ENCODE measurements at regions not wholly inside any gene's neighbourhood (a gene's known extent, or its start where the extent isn't known, plus 50 kb on each side); places are given as distances from the start of the nearest gene placed in this dataset.
A peak's percentile ranks its signal among the peaks of the same experiment; 100 is the strongest.

DNA sequence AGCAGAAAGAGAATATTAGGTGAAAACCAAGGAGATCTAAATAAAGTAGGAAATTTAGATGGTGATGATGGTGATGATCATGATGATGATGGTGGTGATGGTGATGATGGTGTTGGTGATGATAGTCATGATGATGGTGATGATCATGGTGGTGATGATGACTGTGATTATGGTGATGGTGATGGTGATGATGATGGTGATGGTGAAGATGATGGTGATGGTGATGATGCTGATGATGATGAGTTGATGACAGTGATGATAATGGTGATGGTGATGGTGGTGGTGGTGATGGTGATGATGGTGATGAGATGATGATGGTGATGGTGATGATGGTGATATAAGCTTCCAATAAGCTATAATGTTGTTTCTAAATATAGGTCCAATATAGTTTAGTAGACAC, 548.2 kb upstream of the AMELY start:
- TF ChIP-seq, protein P1, sequence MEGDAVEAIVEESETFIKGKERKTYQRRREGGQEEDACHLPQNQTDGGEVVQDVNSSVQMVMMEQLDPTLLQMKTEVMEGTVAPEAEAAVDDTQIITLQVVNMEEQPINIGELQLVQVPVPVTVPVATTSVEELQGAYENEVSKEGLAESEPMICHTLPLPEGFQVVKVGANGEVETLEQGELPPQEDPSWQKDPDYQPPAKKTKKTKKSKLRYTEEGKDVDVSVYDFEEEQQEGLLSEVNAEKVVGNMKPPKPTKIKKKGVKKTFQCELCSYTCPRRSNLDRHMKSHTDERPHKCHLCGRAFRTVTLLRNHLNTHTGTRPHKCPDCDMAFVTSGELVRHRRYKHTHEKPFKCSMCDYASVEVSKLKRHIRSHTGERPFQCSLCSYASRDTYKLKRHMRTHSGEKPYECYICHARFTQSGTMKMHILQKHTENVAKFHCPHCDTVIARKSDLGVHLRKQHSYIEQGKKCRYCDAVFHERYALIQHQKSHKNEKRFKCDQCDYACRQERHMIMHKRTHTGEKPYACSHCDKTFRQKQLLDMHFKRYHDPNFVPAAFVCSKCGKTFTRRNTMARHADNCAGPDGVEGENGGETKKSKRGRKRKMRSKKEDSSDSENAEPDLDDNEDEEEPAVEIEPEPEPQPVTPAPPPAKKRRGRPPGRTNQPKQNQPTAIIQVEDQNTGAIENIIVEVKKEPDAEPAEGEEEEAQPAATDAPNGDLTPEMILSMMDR (IDR thresholded peaks at IDR 0.05; ENCODE audit: low read depth, low read length): no peak
- POLR2A ChIA-PET: no interaction called here
- CTCF ChIA-PET: no interaction called here
- Histone ChIP-seq H3K27me3 (ENCODE audit: control insufficient read depth, insufficient read depth, low read length) (no peaks in the 10 kb centered on the region), H3K4me3 (ENCODE audit: low read depth, low read length) (no peak overlapping the region), H3K9me3 (ENCODE audit: control insufficient read depth, insufficient read depth, low read length) (no peaks in the 10 kb centered on the region), H3K27ac (ENCODE audit: low read depth, low read length) (no peak overlapping the region)
- no peak for DNase-seq (ENCODE audit: low read depth, low spot score)

DNA sequence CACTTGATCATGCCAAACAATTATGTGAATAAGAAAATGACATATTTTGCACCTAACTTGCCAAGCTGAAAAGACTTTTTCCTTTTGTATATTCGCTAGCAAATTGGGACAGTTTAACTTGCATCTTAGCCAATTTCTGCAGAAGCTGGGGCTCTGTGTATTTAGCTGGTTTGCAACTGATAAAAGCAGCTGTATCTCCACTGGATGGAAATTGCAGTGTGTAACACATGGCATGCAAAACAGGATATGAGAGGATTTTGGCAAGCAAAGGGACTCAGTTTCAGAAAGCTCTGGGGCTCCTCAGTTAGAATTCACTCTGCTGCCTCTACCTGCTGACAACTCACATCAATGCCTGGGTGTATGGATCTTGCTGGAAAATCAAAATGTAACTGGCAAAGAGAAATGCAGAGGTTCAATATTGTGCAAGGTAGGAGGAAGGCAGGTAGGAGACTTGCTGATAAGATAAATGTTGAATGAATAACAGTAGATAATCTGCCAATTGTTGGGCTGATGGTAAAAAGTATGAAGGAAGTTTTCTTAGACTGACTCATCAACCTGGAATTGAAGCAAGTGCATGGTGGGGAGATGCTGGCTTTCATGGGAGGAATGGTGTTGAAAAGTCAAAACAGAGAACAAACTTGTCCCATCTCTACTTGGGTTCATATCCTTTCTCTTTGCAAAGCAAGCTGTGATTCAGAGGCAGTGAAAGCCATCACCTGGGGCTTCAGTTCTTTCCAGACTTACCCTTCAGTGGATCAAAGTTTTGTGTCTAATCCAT, 546.9 kb upstream of the AMELY start:
- H3K4me3 ChIP-seq (ENCODE audit: low read depth, low read length): no peak overlapping the region
- no peaks in the 10 kb centered on the region for H3K9me3 ChIP-seq (ENCODE audit: control insufficient read depth, insufficient read depth, low read length)
- peak overlapping the region; percentile 65 for H3K27ac ChIP-seq (ENCODE audit: low read depth, low read length)
- ChIA-PET CTCF (no interaction called here), POLR2A (interaction anchor here (1.1 kb wide), 1 partner anchor 11 kb away, joined by 4 read pairs; no protein-coding TSS in a partner anchor)
- H3K27me3 ChIP-seq (ENCODE audit: control insufficient read depth, insufficient read depth, low read length): no peaks in the 10 kb centered on the region
- TF ChIP-seq, protein P1 (IDR thresholded peaks at IDR 0.05; ENCODE audit: low read depth, low read length): no peak
- DNase-seq (ENCODE audit: low read depth, low spot score): no peak

DNA sequence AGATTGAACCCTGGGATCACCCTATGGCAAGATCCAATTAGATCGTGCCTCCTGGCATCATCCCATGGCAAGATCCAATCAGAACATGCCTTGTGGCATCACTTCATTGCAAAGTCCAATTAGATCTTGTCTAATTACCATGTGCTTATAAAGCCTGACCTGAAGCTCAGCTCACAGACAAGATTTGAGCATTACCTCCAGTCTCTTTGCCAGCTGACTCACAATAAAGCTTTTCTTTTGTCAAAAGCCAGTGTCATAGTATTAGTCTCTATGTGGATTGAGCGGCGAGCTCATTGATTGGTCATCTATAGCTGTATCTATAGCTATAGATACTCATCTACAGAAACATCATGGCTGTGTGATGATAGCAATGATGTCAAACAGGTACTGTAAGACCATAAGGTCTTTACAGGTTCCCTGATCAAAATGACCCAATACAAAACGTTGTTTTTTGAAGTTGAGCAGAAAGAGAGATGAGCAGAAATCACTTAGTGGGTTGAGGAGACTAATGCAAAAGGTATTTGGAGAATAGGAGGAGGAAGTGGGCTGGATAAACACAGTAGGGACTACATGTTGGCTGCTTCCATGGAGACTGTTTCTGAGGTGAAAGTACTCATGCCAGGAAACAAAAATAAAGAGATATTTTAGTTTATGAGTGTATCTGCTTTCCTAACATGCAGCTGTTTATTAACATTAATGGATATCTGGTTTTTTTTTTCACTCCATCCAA, 545.9 kb upstream of the AMELY start:
- POLR2A ChIA-PET: interaction anchor here (0.6 to 1.1 kb wide), 2 partner anchors 12 to 227 kb away, joined by 3 to 4 read pairs; no protein-coding TSS in a partner anchor
- peak; percentile 57 for DNase-seq (ENCODE audit: low read depth, low spot score)
- Histone ChIP-seq H3K27me3 (ENCODE audit: control insufficient read depth, insufficient read depth, low read length) (no peaks in the 10 kb centered on the region), H3K9me3 (ENCODE audit: control insufficient read depth, insufficient read depth, low read length) (peaks cover 2% of the 10 kb centered on the region; the same call in 1 of the 2 replicates), H3K27ac (ENCODE audit: low read depth, low read length) (peak overlapping the region; percentile 75), H3K4me3 (ENCODE audit: low read depth, low read length) (no peak overlapping the region)
- TF ChIP-seq, protein P1 (IDR thresholded peaks at IDR 0.05; ENCODE audit: low read depth, low read length): no peak
- CTCF ChIA-PET: no interaction called here

DNA sequence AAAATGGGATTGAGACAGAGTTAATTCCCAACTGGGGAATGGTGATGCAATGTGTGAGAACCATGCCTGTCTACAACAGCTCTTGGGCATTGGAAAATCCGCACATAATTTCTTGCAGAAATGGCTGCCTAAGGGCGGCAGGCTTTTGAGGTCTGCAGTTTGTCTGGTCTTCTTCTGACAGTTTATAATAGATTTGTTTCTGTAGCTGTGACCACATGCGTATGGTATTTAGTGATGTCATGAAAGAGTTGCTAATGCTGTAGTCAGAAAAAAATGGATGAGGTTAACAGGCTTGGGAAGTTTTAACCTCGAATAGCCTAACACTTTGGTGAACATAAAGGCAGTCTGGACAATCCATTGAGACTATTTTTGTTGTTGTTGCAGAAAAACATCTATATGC, 544.1 kb upstream of the AMELY start:
- no peak overlapping the region for H3K4me3 ChIP-seq (ENCODE audit: low read depth, low read length)
- DNase-seq (ENCODE audit: low read depth, low spot score): peak; percentile 56
- H3K27me3 ChIP-seq (ENCODE audit: control insufficient read depth, insufficient read depth, low read length): no peaks in the 10 kb centered on the region
- ChIA-PET POLR2A (interaction anchor here (1.0 kb wide), 1 partner anchor 9 kb away, joined by 3 read pairs; no protein-coding TSS in a partner anchor), CTCF (no interaction called here)
- no peak overlapping the region for H3K27ac ChIP-seq (ENCODE audit: low read depth, low read length)
- H3K9me3 ChIP-seq (ENCODE audit: control insufficient read depth, insufficient read depth, low read length): peaks cover 2% of the 10 kb centered on the region; the same call in 1 of the 2 replicates
- TF ChIP-seq, protein P1 (IDR thresholded peaks at IDR 0.05; ENCODE audit: low read depth, low read length): no peak

DNA sequence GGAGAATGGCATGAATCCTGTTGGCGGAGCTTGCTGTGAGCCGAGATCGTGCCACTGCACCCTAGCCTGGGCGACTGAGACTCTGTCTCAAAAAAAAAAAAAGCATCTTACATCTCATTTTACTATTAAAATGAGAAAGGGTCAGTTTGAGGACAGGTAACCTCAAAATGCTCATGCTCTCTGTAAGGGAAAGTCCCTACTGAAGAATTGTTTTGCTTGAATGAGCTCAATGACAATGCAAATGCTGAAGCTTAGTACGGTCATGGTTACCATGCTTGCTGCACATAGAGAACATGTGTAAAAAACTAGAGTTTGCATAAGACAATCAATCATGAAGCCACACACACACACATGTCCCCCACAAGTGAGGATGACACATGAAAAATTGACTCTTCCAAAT, 541.8 kb upstream of the AMELY start:
- DNase-seq (ENCODE audit: low read depth, low spot score): no peak
- Histone ChIP-seq H3K27ac (ENCODE audit: low read depth, low read length) (no peak overlapping the region), H3K4me3 (ENCODE audit: low read depth, low read length) (no peak overlapping the region), H3K9me3 (ENCODE audit: control insufficient read depth, insufficient read depth, low read length) (peaks cover 2% of the 10 kb centered on the region; the same call in 1 of the 2 replicates), H3K27me3 (ENCODE audit: control insufficient read depth, insufficient read depth, low read length) (no peaks in the 10 kb centered on the region)
- ChIA-PET POLR2A (no interaction called here), CTCF (no interaction called here)
- TF ChIP-seq, protein P1 (IDR thresholded peaks at IDR 0.05; ENCODE audit: low read depth, low read length): no peak
